GM12878 (cell line): ENCODE measurements at regions not wholly inside any gene's neighbourhood (a gene's known extent, or its start where the extent isn't known, plus 50 kb on each side); places are given as distances from the start of the nearest gene placed in this dataset.

Experiments used
- ATAC-seq: fragments of 200-7000 bp; cut with Tn5 transposase; 3 replicates; pipeline ENCODE4 v1.9.1; 2020; ENCODE audit warnings: mild to moderate bottlenecking, moderate library complexity
- BruUV-seq: library from RNA; stranded (reverse); fragments of 400-500 nt; replicated peaks from 2 replicates; lab custom pipeline; 2021; lab: Mats Ljungman, UMichigan
- CTCF ChIA-PET: fragments of 300-600 bp; sonication (Branson Sonifier 250); formaldehyde crosslinking; extraction: SDS; loops from one replicate; lab custom pipeline; 2021; ENCODE audit warnings: inconsistent platforms; lab: Yijun Ruan, JAX
- POLR2A ChIA-PET: fragments of 350-600 bp; formaldehyde crosslinking; extraction: SDS; loops from one replicate; lab custom pipeline; 2021; ENCODE audit warnings: inconsistent platforms; lab: Charles Lee
- RAD21 ChIA-PET: fragments of 300-600 bp; sonication (Branson Sonifier 250); formaldehyde crosslinking; loops from one replicate; lab custom pipeline; 2023; ENCODE audit warnings: antibody characterized with exemption; ENCODE audit not compliant: unreplicated experiment; lab: Charles Lee
- SMC1A ChIA-PET: fragments of 300-600 bp; sonication (Branson Sonifier 250); formaldehyde crosslinking; loops from one replicate; lab custom pipeline; 2023; ENCODE audit not compliant: unreplicated experiment, uncharacterized antibody; lab: Charles Lee
- DNase-seq: peaks from one replicate; pipeline ENCODE4 v3.0.0-alpha.2; 2011; ENCODE audit warnings: low read depth, low spot score
- FAIRE-seq: peaks from 3 replicates; lab custom pipeline; 2011; peaks lifted over from hg19 to GRCh38; lab: Jason Lieb, UNC
- H2AFZ ChIP-seq: 2 replicates; pipeline ENCODE4 v1.6.0; 2011; ENCODE audit warnings: low read depth, low read length, control low read depth; ENCODE audit not compliant: control insufficient read depth
- H3K27ac ChIP-seq: 2 replicates; pipeline ENCODE4 v1.5.1; 2011; ENCODE audit warnings: control low read depth; ENCODE audit not compliant: control insufficient read depth, insufficient read depth
- H3K27me3 ChIP-seq, 2 experiments: replicated peaks in 1 of 2; 2 replicates each; pipeline versions ENCODE4 v1.6.0 to v1.6.1; 2011; ENCODE audit warnings: low read length in 1 of 2; ENCODE audit not compliant: control insufficient read depth in 2 of 2, insufficient read depth in 2 of 2
- H3K36me3 ChIP-seq, 2 experiments: 2 replicates each; pipeline ENCODE4 v1.5.1; 2011; ENCODE audit warnings: low read length in 1 of 2; ENCODE audit not compliant: control insufficient read depth in 2 of 2, insufficient read depth in 2 of 2
- H3K4me1 ChIP-seq: 2 replicates; pipeline ENCODE4 v1.6.1; 2011; ENCODE audit warnings: mild to moderate bottlenecking, low read length, moderate library complexity, mixed read lengths; ENCODE audit not compliant: control insufficient read depth, insufficient read depth
- H3K4me2 ChIP-seq: 2 replicates; pipeline ENCODE4 v1.6.0; 2011; ENCODE audit warnings: control low read depth; ENCODE audit not compliant: control insufficient read depth, insufficient read depth
- H3K4me3 ChIP-seq: fragments of 200-600 bp; sonication (generic); 2 replicates; pipeline ENCODE4 v1.5.1; 2016
- H3K79me2 ChIP-seq: 2 replicates; pipeline ENCODE4 v1.6.0; 2011; ENCODE audit warnings: low read length; ENCODE audit not compliant: control insufficient read depth, insufficient read depth
- H3K9ac ChIP-seq: 2 replicates; pipeline ENCODE4 v1.8.0; 2011; ENCODE audit warnings: low read length, control low read depth, mixed read lengths; ENCODE audit not compliant: control insufficient read depth, insufficient read depth
- H3K9me3 ChIP-seq: replicated peaks from 3 replicates; pipeline ENCODE4 v1.5.1; 2011; ENCODE audit warnings: mild to moderate bottlenecking, low read length; ENCODE audit not compliant: control insufficient read depth, insufficient read depth
- H4K20me1 ChIP-seq: 2 replicates; pipeline ENCODE4 v1.6.0; 2011; ENCODE audit not compliant: control insufficient read depth, insufficient read depth
- CHD2 ChIP-seq: IDR thresholded peaks from 2 replicates; pipeline ENCODE4 v1.6.1; 2011; ENCODE audit warnings: low read depth, low read length, improper control_type of control experiment, borderline replicate concordance
- CREM ChIP-seq: IDR thresholded peaks from 2 replicates; pipeline ENCODE4 v1.6.1; 2014; ENCODE audit warnings: antibody characterized with exemption, low read depth
- EZH2 ChIP-seq: IDR thresholded peaks from 2 replicates; pipeline ENCODE4 v1.6.1; 2012; ENCODE audit warnings: low read depth, mild to moderate bottlenecking, control low read depth, inconsistent platforms, low read length, borderline replicate concordance; ENCODE audit not compliant: control insufficient read depth
- HDAC2 ChIP-seq: fragments of 200-600 bp; sonication (generic); IDR thresholded peaks from 2 replicates; pipeline ENCODE4 v1.6.1; 2017
- NRF1 ChIP-seq: conservative IDR thresholded peaks from 2 replicates; pipeline ENCODE4 v1.6.1; 2011; ENCODE audit warnings: mild to moderate bottlenecking, low read depth, low read length, improper control_type of control experiment
- RB1 ChIP-seq: fragments of 450-650 bp; formaldehyde crosslinking; IDR thresholded peaks from 2 replicates; pipeline ENCODE4 v1.6.1; 2017; ENCODE audit warnings: mild to moderate bottlenecking, borderline replicate concordance
- SPI1 ChIP-seq: IDR thresholded peaks from 2 replicates; pipeline ENCODE4 v1.6.1; 2011; ENCODE audit warnings: low read depth, mild to moderate bottlenecking, low read length, moderate library complexity, borderline replicate concordance; ENCODE audit not compliant: insufficient read depth
- SUZ12 ChIP-seq: fragments of 200-600 bp; sonication (generic); IDR thresholded peaks from one replicate; pipeline ENCODE4 v1.6.1; 2018; ENCODE audit warnings: antibody characterized with exemption, mild to moderate bottlenecking; ENCODE audit not compliant: unreplicated experiment
- TCF12 ChIP-seq: IDR thresholded peaks from 2 replicates; pipeline ENCODE4 v1.6.1; 2011; ENCODE audit warnings: low read depth, mild to moderate bottlenecking, low read length
- WRNIP1 ChIP-seq: IDR thresholded peaks from 2 replicates; pipeline ENCODE4 v1.6.1; 2011; ENCODE audit warnings: low read depth, low read length, improper control_type of control experiment, borderline replicate concordance
- ZNF622 ChIP-seq: fragments of 450-650 bp; IDR thresholded peaks from 2 replicates; pipeline ENCODE4 v1.6.1; 2017; ENCODE audit warnings: mild to moderate bottlenecking, inconsistent platforms
- WGBS: methylation state at CpG from one replicate; pipeline ENCODE4 v1.1.6; 2016; ENCODE audit warnings: low lambda C conversion rate; ENCODE audit not compliant: insufficient replicate concordance, insufficient coverage; ENCODE audit errors: missing lambda C conversion rate; 5-methylcytosine and 5-hydroxymethylcytosine counted together
- in situ Hi-C: fragments of 300-500 bp; cut with MboI; formaldehyde crosslinking; loops from 9 replicates; pipeline ENCODE4 v1.14.3; 2018; ENCODE audit warnings: mixed read lengths
- intact Hi-C: fragments of 100-400 bp; cut with micrococcal nuclease; formaldehyde crosslinking; loops from one replicate; pipeline ENCODE4 v1.14.2; 2022; ENCODE audit not compliant: unreplicated experiment
- TF ChIP-seq, protein P1 (sequence below): fragments of 450-650 bp; IDR thresholded peaks from 2 replicates; pipeline ENCODE4 v1.6.1; 2014; ENCODE audit warnings: mild to moderate bottlenecking
- TF ChIP-seq, protein P2 (sequence below): fragments of 450-650 bp; IDR thresholded peaks from 2 replicates; pipeline ENCODE4 v1.6.1; 2017; ENCODE audit warnings: mild to moderate bottlenecking, low read depth, inconsistent platforms; ENCODE audit not compliant: poor library complexity, severe bottlenecking
- TF ChIP-seq, protein P3 (sequence below): fragments of 450-650 bp; conservative IDR thresholded peaks from 2 replicates; pipeline ENCODE4 v1.6.1; 2017; ENCODE audit warnings: mild to moderate bottlenecking, moderate library complexity
- TF ChIP-seq, protein P4 (sequence below): fragments of 450-650 bp; IDR thresholded peaks from 2 replicates; pipeline ENCODE4 v1.6.1; 2018; ENCODE audit warnings: borderline replicate concordance, mild to moderate bottlenecking; ENCODE audit not compliant: partially characterized antibody

DNA sequence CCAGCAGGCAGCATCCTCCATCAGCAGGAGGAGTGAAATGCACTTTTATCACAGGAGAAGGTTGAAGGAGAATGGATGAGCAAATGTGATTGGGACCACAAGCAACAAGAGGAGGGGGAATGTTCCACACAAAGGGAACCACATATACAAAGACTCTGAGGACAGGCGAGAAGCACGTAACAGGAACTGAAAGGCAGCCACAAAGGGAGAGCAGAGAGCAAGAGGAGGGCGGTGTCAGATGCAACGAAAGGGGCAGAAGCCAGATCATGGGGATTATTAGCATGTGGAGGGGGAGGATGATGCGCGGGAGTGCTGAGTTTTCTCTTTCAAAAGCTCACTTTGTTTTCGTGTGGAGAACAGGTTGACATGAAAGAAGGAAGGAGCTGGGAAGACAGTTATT is 241.1 kb downstream of the SPTSSA start:
- no TSS peak for BruUV-seq
- TF ChIP-seq SUZ12, result no peak
- no peak for TF ChIP-seq ZNF622
- no peak for TF ChIP-seq NRF1
- TF ChIP-seq, protein P1, sequence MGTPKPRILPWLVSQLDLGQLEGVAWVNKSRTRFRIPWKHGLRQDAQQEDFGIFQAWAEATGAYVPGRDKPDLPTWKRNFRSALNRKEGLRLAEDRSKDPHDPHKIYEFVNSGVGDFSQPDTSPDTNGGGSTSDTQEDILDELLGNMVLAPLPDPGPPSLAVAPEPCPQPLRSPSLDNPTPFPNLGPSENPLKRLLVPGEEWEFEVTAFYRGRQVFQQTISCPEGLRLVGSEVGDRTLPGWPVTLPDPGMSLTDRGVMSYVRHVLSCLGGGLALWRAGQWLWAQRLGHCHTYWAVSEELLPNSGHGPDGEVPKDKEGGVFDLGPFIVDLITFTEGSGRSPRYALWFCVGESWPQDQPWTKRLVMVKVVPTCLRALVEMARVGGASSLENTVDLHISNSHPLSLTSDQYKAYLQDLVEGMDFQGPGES, result no peak
- peak; percentile 88 for TF ChIP-seq SPI1
- TF ChIP-seq, protein P2, sequence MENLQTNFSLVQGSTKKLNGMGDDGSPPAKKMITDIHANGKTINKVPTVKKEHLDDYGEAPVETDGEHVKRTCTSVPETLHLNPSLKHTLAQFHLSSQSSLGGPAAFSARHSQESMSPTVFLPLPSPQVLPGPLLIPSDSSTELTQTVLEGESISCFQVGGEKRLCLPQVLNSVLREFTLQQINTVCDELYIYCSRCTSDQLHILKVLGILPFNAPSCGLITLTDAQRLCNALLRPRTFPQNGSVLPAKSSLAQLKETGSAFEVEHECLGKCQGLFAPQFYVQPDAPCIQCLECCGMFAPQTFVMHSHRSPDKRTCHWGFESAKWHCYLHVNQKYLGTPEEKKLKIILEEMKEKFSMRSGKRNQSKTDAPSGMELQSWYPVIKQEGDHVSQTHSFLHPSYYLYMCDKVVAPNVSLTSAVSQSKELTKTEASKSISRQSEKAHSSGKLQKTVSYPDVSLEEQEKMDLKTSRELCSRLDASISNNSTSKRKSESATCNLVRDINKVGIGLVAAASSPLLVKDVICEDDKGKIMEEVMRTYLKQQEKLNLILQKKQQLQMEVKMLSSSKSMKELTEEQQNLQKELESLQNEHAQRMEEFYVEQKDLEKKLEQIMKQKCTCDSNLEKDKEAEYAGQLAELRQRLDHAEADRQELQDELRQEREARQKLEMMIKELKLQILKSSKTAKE, result no peak
- TF ChIP-seq, protein P3, sequence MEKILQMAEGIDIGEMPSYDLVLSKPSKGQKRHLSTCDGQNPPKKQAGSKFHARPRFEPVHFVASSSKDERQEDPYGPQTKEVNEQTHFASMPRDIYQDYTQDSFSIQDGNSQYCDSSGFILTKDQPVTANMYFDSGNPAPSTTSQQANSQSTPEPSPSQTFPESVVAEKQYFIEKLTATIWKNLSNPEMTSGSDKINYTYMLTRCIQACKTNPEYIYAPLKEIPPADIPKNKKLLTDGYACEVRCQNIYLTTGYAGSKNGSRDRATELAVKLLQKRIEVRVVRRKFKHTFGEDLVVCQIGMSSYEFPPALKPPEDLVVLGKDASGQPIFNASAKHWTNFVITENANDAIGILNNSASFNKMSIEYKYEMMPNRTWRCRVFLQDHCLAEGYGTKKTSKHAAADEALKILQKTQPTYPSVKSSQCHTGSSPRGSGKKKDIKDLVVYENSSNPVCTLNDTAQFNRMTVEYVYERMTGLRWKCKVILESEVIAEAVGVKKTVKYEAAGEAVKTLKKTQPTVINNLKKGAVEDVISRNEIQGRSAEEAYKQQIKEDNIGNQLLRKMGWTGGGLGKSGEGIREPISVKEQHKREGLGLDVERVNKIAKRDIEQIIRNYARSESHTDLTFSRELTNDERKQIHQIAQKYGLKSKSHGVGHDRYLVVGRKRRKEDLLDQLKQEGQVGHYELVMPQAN, result no peak
- TF ChIP-seq EZH2, result no peak
- TF ChIP-seq HDAC2, result no peak
- peak; percentile 23; the same call in 1 of the 2 replicates for TF ChIP-seq CHD2
- TF ChIP-seq, protein P4, sequence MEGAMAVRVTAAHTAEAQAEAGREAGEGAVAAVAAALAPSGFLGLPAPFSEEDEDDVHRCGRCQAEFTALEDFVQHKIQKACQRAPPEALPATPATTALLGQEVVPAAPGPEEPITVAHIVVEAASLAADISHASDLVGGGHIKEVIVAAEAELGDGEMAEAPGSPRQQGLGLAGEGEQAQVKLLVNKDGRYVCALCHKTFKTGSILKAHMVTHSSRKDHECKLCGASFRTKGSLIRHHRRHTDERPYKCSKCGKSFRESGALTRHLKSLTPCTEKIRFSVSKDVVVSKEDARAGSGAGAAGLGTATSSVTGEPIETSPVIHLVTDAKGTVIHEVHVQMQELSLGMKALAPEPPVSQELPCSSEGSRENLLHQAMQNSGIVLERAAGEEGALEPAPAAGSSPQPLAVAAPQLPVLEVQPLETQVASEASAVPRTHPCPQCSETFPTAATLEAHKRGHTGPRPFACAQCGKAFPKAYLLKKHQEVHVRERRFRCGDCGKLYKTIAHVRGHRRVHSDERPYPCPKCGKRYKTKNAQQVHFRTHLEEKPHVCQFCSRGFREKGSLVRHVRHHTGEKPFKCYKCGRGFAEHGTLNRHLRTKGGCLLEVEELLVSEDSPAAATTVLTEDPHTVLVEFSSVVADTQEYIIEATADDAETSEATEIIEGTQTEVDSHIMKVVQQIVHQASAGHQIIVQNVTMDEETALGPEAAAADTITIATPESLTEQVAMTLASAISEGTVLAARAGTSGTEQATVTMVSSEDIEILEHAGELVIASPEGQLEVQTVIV, result no peak
- no peak for TF ChIP-seq CREM
- TF ChIP-seq TCF12, result no peak
- TF ChIP-seq RB1, result no peak
- no peak for TF ChIP-seq WRNIP1

More for the DNA sequence above, 241.1 kb downstream of the SPTSSA start:
- FAIRE-seq, result peak; percentile 65
- Histone ChIP-seq H3K9ac (no peak overlapping the region), H3K4me1 (no peaks in the 10 kb centered on the region), H3K4me2 (peak overlapping the region; percentile 44; the same call in 1 of the 2 replicates), H3K27ac (no peak overlapping the region), H2AFZ (peak overlapping the region; percentile 64), H3K79me2 (no peaks in the 10 kb centered on the region), H3K9me3 (no peaks in the 10 kb centered on the region; the same call in 2 of the 3 replicates), H3K4me3 (no peak overlapping the region), H3K27me3 (peaks cover 0 to 2% of the 10 kb centered on the region in 2 experiments; a peak in 1 of 4 replicates), H4K20me1 (no peaks in the 10 kb centered on the region), H3K36me3 (no peaks in the 10 kb centered on the region)
- ATAC-seq, result peak; percentile 99
- ChIA-PET POLR2A (interaction anchor here (1.3 to 2.5 kb wide), 3 partner anchors 22 to 61 kb away, joined by 5 to 14 read pairs (median 5); no protein-coding TSS in a partner anchor), CTCF (interaction anchor here (0.5 to 8.8 kb wide), 15 partner anchors 8 to 1518 kb away, joined by 3 to 101 read pairs (median 6); no protein-coding TSS in a partner anchor), SMC1A (interaction anchor here (0.7 to 9.3 kb wide), 29 partner anchors 9 to 581 kb away, joined by 3 to 139 read pairs (median 5); no protein-coding TSS in a partner anchor), RAD21 (interaction anchor here (0.7 to 5.3 kb wide), 17 partner anchors 9 to 383 kb away, joined by 3 to 37 read pairs (median 4); no protein-coding TSS in a partner anchor)
- in situ Hi-C loops (no loop called here), intact Hi-C loops (loop anchor here (5.0 kb wide), 1 partner anchor 54 kb away; no protein-coding TSS in a partner anchor)
- WGBS, result 10% methylated on average over 7 of the region's 7 CpGs
- peak; percentile 40 for DNase-seq
